ENCODE measurements at regions not wholly inside any gene's neighbourhood (a gene's known extent, or its start where the extent isn't known, plus 50 kb on each side); places are given as distances from the start of the nearest gene placed in this dataset.

- peaks cover 0 to 4% (median 0%) of the 10 kb centered on the region in 4 donors for H3K27me3 ChIP-seq
- FAIRE-seq, result no peak
- ATAC-seq, result no peak
These were observed 496.0 kb upstream of the RGMA start for GRCh38 chr15:93585012-93585411.

GRCh38 chr15:93583968-93584367 is 495.0 kb upstream of the RGMA start:
- ATAC-seq, result no peak
- FAIRE-seq, result no peak
- TF ChIP-seq CTCF (IDR thresholded peaks at IDR 0.05), result no peak
- intact Hi-C loops (cut with DNase I), result no loop called here
- no peaks in the 10 kb centered on the region for H3K4me1 ChIP-seq
- H3K9me3 ChIP-seq, result no peaks in the 10 kb centered on the region
- peaks cover 0 to 4% (median 0%) of the 10 kb centered on the region in 4 donors for H3K27me3 ChIP-seq
- H3K4me3 ChIP-seq, result no peak overlapping the region
- no peaks in the 10 kb centered on the region for H3K36me3 ChIP-seq
- 76 to 93% methylated on average over 4 of the region's 4 CpGs for WGBS, 2 donors
- no peak overlapping the region for H3K27ac ChIP-seq
- no peak for DNase-seq

More at GRCh38 chr15:93585012-93585411, 496.0 kb upstream of the RGMA start:
- 69 to 78% methylated on average over 2 of the region's 2 CpGs for WGBS, 2 donors
- Histone ChIP-seq H3K4me1 (no peaks in the 10 kb centered on the region), H3K36me3 (no peaks in the 10 kb centered on the region), H3K27ac (no peak overlapping the region), H3K4me3 (no peak overlapping the region), H3K9me3 (no peaks in the 10 kb centered on the region)
- intact Hi-C loops (cut with DNase I), result no loop called here
- no peak for DNase-seq
- TF ChIP-seq CTCF (IDR thresholded peaks at IDR 0.05), result no peak

GRCh38 chr15:93583552-93583951 is 494.5 kb upstream of the RGMA start:
- FAIRE-seq, result no peak
- no peak for TF ChIP-seq CTCF (IDR thresholded peaks at IDR 0.05)
- no peaks in the 10 kb centered on the region for H3K4me1 ChIP-seq
- intact Hi-C loops (cut with DNase I), result no loop called here
- DNase-seq, result no peak
- no peak overlapping the region for H3K4me3 ChIP-seq
- 72 to 85% methylated on average over 3 of the region's 3 CpGs for WGBS, 2 donors
- H3K9me3 ChIP-seq, result no peaks in the 10 kb centered on the region
- no peak for ATAC-seq
- no peaks in the 10 kb centered on the region for H3K36me3 ChIP-seq
- H3K27ac ChIP-seq, result no peak overlapping the region
- peaks cover 0 to 4% (median 0%) of the 10 kb centered on the region in 4 donors for H3K27me3 ChIP-seq

GRCh38 chr15:93570527-93570926 is 481.5 kb upstream of the RGMA start:
- Histone ChIP-seq H3K27ac (no peak overlapping the region), H3K9me3 (no peaks in the 10 kb centered on the region), H3K36me3 (no peaks in the 10 kb centered on the region), H3K4me1 (no peaks in the 10 kb centered on the region), H3K27me3 (no peaks in the 10 kb centered on the region), H3K4me3 (no peak overlapping the region)
- no peak for TF ChIP-seq CTCF (IDR thresholded peaks at IDR 0.05)
- intact Hi-C loops (cut with DNase I), result no loop called here
- 82 to 87% methylated on average over 7 of the region's 7 CpGs for WGBS, 2 donors
- FAIRE-seq (no peak), DNase-seq (no peak), ATAC-seq (no peak)

- intact Hi-C loops (cut with DNase I), result no loop called here
- DNase-seq, result no peak
- Histone ChIP-seq H3K27ac (no peak overlapping the region), H3K27me3 (no peaks in the 10 kb centered on the region), H3K4me1 (peaks cover 0 to 8% (median 0%) of the 10 kb centered on the region in 3 donors), H3K9me3 (no peaks in the 10 kb centered on the region), H3K36me3 (no peaks in the 10 kb centered on the region), H3K4me3 (no peak overlapping the region)
- no peak for ATAC-seq
- no peak for FAIRE-seq
- 82 to 84% methylated on average over 3 of the region's 3 CpGs for WGBS, 2 donors
- TF ChIP-seq CTCF (IDR thresholded peaks at IDR 0.05), result no peak
These were observed 477.8 kb upstream of the RGMA start for GRCh38 chr15:93566762-93567161.
